Stimulated activated CD8-positive, alpha-beta memory T cell treated with anti-CD3 and anti-CD28 coated beads, Interleukin-4, amount 100 ng/mL, for 24 hours (primary cell): ENCODE measurements at regions not wholly inside any gene's neighbourhood (a gene's known extent, or its start where the extent isn't known, plus 50 kb on each side); places are given as distances from the start of the nearest gene placed in this dataset.
"Not testable (repeated sequence)": the region's sequence is repeated elsewhere in the genome, so short reads cannot be mapped to it uniquely, and the experiment has no call there.

Source experiments
- DNase-seq: peaks from one replicate; pipeline ENCODE4 v3.0.0-alpha.2; 2020; ENCODE audit warnings: low read depth

GRCh38 chr3:140870351-140870750 lies 71.3 kb upstream of the SLC25A36 start:
- no peak for DNase-seq

GRCh38 chr3:140871022-140871421 lies 70.6 kb upstream of the SLC25A36 start:
- DNase-seq: no peak

DNA sequence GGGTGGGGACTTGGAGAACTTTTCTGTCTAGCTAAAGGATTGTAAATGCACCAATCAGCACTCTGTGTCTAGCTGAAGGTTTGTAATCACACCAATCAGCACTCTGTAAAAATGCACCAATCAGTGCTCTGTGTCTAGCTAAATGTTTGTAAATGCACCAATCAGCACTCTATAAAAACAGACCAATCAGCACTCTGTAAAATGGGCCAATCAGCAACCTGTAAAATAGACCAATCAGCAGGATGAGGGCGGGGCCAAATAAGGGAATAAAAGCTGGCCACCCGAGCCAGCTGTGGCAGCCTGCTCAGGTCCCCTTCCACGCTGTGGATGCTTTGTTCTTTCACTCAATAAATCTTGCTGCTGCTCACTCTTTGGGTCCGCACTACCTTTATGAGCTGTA lies 69.5 kb upstream of the SLC25A36 start:
- not testable (repeated sequence) for DNase-seq

GRCh38 chr3:140883428-140884040 lies 58.1 kb upstream of the SLC25A36 start:
- no peak for DNase-seq

- DNase-seq: not testable (repeated sequence)
These were observed 55.9 kb upstream of the SLC25A36 start for GRCh38 chr3:140885697-140886096.
